GM19324 (cell line): ENCODE measurements at regions not wholly inside any gene's neighbourhood (a gene's known extent, or its start where the extent isn't known, plus 50 kb on each side); places are given as distances from the start of the nearest gene placed in this dataset.
"Not testable (repeated sequence)": the region's sequence is repeated elsewhere in the genome, so short reads cannot be mapped to it uniquely, and the experiment has no call there.

Source experiments
- ATAC-seq: cut with Tn5 transposase; IDR thresholded peaks from one replicate; pipeline ENCODE4 v1.9.1; 2021; ENCODE audit warnings: mild to moderate bottlenecking, moderate library complexity; ENCODE audit not compliant: unreplicated experiment, low FRiP score

GRCh38 chr5:92041911-92042660 lies 659.0 kb upstream of the ARRDC3 start:
- no peak for ATAC-seq

- ATAC-seq: no peak
These were observed 658.1 kb upstream of the ARRDC3 start for GRCh38 chr5:92041206-92041605.

GRCh38 chr5:92029792-92030191 lies 646.7 kb upstream of the ARRDC3 start:
- ATAC-seq: not testable (repeated sequence)

- ATAC-seq: no peak
These were observed 640.4 kb upstream of the ARRDC3 start for GRCh38 chr5:92023555-92023954.

GRCh38 chr5:92023141-92023471 lies 640.0 kb upstream of the ARRDC3 start:
- no peak for ATAC-seq

- no peak for ATAC-seq
These were observed 639.5 kb upstream of the ARRDC3 start for GRCh38 chr5:92022415-92023140.

GRCh38 chr5:92019376-92019990 lies 636.4 kb upstream of the ARRDC3 start:
- ATAC-seq: no peak

- no peak for ATAC-seq
These were observed 634.7 kb upstream of the ARRDC3 start for GRCh38 chr5:92017776-92018175.

- not testable (repeated sequence) for ATAC-seq
These were observed 628.7 kb upstream of the ARRDC3 start for GRCh38 chr5:92011845-92012244.

- no peak for ATAC-seq
These were observed 620.7 kb upstream of the ARRDC3 start for GRCh38 chr5:92003806-92004205.

GRCh38 chr5:92002721-92003274 lies 619.7 kb upstream of the ARRDC3 start:
- no peak for ATAC-seq

- ATAC-seq: no peak
These were observed 615.7 kb upstream of the ARRDC3 start for GRCh38 chr5:91998774-91999173.

- no peak for ATAC-seq
These were observed 600.8 kb upstream of the ARRDC3 start for GRCh38 chr5:91983869-91984268.

- ATAC-seq: no peak
These were observed 595.2 kb upstream of the ARRDC3 start for GRCh38 chr5:91978221-91978882.

- no peak for ATAC-seq
These were observed 594.5 kb upstream of the ARRDC3 start for GRCh38 chr5:91977579-91977978.

- ATAC-seq: no peak
These were observed 593.3 kb upstream of the ARRDC3 start for GRCh38 chr5:91976451-91976850.

GRCh38 chr5:91963166-91963565 lies 580.0 kb upstream of the ARRDC3 start:
- no peak for ATAC-seq

GRCh38 chr5:91957666-91958065 lies 574.5 kb upstream of the ARRDC3 start:
- ATAC-seq: no peak

- ATAC-seq: no peak
These were observed 573.6 kb upstream of the ARRDC3 start for GRCh38 chr5:91956738-91957137.

GRCh38 chr5:91955610-91956009 lies 572.5 kb upstream of the ARRDC3 start:
- ATAC-seq: no peak

GRCh38 chr5:91954136-91954535 lies 571.0 kb upstream of the ARRDC3 start:
- ATAC-seq: no peak
